Gastroesophageal sphincter (tissue), 4 donors: ENCODE measurements at regions not wholly inside any gene's neighbourhood (a gene's known extent, or its start where the extent isn't known, plus 50 kb on each side); places are given as distances from the start of the nearest gene placed in this dataset.

Source experiments
- ATAC-seq: fragments of 150-250 bp; one replicate; pipeline ENCODE4 v1.9.1; 2016; ENCODE audit warnings: mild to moderate bottlenecking, moderate library complexity
- H3K27ac ChIP-seq, 4 donors: fragments of 200-600 bp; sonication (generic) in 3 of 4; 1 replicate in 3 of 4; 2 replicates in 1 of 4; pipeline ENCODE4 v1.5.1; 2016 to 2019
- H3K27me3 ChIP-seq: fragments of 200-600 bp; sonication (generic); one replicate; pipeline ENCODE4 v1.5.1; 2019
- H3K36me3 ChIP-seq, 2 donors: fragments of 200-600 bp; sonication (generic); one replicate each; pipeline ENCODE4 v1.5.1; 2019; ENCODE audit warnings: control low read depth in 1 of 2
- H3K4me1 ChIP-seq, 3 donors: fragments of 200-600 bp; sonication (generic); 1 replicate in 2 of 3; 2 replicates in 1 of 3; pipeline ENCODE4 v1.5.1; 2016 to 2019; ENCODE audit warnings: control low read depth in 2 of 3
- H3K4me3 ChIP-seq, 2 donors: fragments of 200-600 bp; sonication (generic); one replicate each; pipeline ENCODE4 v1.5.1; 2019; ENCODE audit warnings: mild to moderate bottlenecking in 1 of 2, moderate library complexity in 1 of 2
- H3K9me3 ChIP-seq, 3 donors: fragments of 200-600 bp; sonication (generic); one replicate each; pipeline ENCODE4 v1.5.1; 2017 to 2019; ENCODE audit warnings: control low read depth in 2 of 3
- EP300 ChIP-seq: sonication (generic); formaldehyde crosslinking; IDR thresholded peaks from one replicate; pipeline ENCODE4 v1.6.1; 2017; ENCODE audit warnings: antibody characterized with exemption, mild to moderate bottlenecking
- POLR2A ChIP-seq, 2 donors: fragments of 450-650 bp; IDR thresholded peaks; one replicate each; pipeline ENCODE4 v1.6.1; 2017; ENCODE audit warnings: antibody characterized with exemption in 2 of 2, mild to moderate bottlenecking in 2 of 2, moderate library complexity in 1 of 2
- POLR2AphosphoS5 ChIP-seq: sonication (generic); formaldehyde crosslinking; IDR thresholded peaks from one replicate; pipeline ENCODE4 v1.6.1; 2017; ENCODE audit warnings: antibody characterized with exemption
- WGBS, 2 donors: methylation state at CpG; one replicate each; pipeline ENCODE4 v1.1.5; 2018; ENCODE audit warnings: low coverage in 1 of 2; 5-methylcytosine and 5-hydroxymethylcytosine counted together
- TF ChIP-seq, protein P1 (sequence below), 4 experiments: fragments of 200-600 bp in 2 of 4; fragments of 450-650 bp in 2 of 4; sonication (generic) in 1 of 4; IDR thresholded peaks; one replicate each; pipeline ENCODE4 v1.5.1; 2017 to 2019; ENCODE audit warnings: antibody characterized with exemption in 4 of 4, mild to moderate bottlenecking in 2 of 4, moderate library complexity in 2 of 4

DNA sequence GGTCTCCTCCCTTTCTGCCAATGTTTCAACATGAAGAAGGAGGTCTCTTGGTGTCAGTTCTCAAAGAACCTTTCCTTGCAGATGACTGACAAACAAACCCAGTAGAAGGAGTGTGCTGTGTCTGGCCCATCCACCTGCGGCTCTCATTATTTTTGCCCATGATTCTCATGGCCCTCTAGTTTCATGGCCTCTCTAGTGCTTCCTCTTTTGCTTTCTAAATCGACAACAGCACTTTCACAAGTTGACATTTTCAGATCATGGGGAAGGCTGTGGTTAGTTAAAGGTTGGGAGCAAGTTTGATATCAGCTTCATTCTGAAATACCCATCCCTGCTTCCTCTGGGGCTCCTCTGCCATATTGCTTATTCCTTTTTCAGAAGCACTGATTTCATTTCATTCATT is 805.2 kb downstream of the SLC4A3 start:
- TF ChIP-seq POLR2AphosphoS5 = no peak
- TF ChIP-seq, protein P1, sequence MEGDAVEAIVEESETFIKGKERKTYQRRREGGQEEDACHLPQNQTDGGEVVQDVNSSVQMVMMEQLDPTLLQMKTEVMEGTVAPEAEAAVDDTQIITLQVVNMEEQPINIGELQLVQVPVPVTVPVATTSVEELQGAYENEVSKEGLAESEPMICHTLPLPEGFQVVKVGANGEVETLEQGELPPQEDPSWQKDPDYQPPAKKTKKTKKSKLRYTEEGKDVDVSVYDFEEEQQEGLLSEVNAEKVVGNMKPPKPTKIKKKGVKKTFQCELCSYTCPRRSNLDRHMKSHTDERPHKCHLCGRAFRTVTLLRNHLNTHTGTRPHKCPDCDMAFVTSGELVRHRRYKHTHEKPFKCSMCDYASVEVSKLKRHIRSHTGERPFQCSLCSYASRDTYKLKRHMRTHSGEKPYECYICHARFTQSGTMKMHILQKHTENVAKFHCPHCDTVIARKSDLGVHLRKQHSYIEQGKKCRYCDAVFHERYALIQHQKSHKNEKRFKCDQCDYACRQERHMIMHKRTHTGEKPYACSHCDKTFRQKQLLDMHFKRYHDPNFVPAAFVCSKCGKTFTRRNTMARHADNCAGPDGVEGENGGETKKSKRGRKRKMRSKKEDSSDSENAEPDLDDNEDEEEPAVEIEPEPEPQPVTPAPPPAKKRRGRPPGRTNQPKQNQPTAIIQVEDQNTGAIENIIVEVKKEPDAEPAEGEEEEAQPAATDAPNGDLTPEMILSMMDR (IDR thresholded peaks at IDR 0.05) = no peak
- TF ChIP-seq EP300 = no peak
- no peak for TF ChIP-seq POLR2A (IDR thresholded peaks at IDR 0.05)
- no peaks in the 10 kb centered on the region for H3K36me3 ChIP-seq
- WGBS, 2 donors = 77 to 81% methylated on average over 2 of the region's 2 CpGs
- H3K4me3 ChIP-seq = no peak overlapping the region
- no peak for ATAC-seq
- H3K27ac ChIP-seq = no peak overlapping the region
- H3K4me1 ChIP-seq = no peaks in the 10 kb centered on the region
- no peaks in the 10 kb centered on the region for H3K27me3 ChIP-seq
- no peaks in the 10 kb centered on the region for H3K9me3 ChIP-seq

DNA sequence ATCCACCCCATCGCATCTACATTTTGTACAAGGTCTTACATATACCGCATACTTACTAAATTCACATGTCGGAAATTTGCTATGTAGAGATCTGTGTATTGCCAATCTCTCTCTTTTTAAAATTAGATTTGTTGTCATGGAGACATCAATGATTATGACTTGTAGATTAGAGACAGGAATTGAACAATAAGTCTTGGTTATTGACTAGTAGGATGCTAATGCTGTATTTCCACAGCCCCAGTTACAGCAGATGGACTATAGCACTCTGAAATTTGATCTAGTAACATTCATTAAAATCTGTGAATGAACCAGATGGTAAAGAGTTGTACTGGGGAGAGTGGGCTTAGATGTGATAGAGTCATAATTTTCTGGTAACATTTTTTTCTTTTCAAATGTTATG is 805.7 kb downstream of the SLC4A3 start:
- WGBS, 2 donors = 92 to 95% methylated on average over 3 of the region's 3 CpGs
- no peak overlapping the region for H3K27ac ChIP-seq
- H3K4me1 ChIP-seq = no peaks in the 10 kb centered on the region
- no peak for TF ChIP-seq EP300
- no peaks in the 10 kb centered on the region for H3K36me3 ChIP-seq
- H3K9me3 ChIP-seq = no peaks in the 10 kb centered on the region
- no peaks in the 10 kb centered on the region for H3K27me3 ChIP-seq
- H3K4me3 ChIP-seq = no peak overlapping the region
- ATAC-seq = no peak

DNA sequence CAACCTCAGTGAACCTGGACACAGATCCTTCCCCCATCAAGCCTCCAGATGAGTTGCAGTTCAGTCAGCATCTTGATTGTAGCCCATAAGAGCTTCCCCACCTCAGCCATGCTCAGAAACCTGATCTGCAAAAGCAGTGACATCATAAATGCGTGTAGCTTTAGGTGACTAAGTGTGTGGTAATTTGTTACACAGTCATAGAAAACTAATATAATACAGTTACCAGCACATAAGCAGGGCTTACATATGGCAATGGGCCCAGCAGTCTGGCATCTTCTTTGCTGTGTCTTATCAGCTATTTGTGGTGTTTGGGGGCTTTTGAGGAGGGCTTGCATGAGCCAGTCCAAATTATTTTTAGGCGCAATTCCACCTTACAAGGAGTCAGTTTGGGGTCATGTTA is 807.0 kb downstream of the SLC4A3 start:
- TF ChIP-seq POLR2AphosphoS5 = no peak
- no peak for TF ChIP-seq EP300
- no peak for TF ChIP-seq POLR2A (IDR thresholded peaks at IDR 0.05)
- TF ChIP-seq, protein P1 (IDR thresholded peaks at IDR 0.05) = no peak
- WGBS, 2 donors = 54 to 82% methylated on average over 1 to 2 of the region's 2 CpGs
- Histone ChIP-seq H3K36me3 (no peaks in the 10 kb centered on the region), H3K9me3 (no peaks in the 10 kb centered on the region), H3K27ac (no peak overlapping the region), H3K4me3 (no peak overlapping the region), H3K4me1 (no peaks in the 10 kb centered on the region), H3K27me3 (no peaks in the 10 kb centered on the region)
- no peak for ATAC-seq

DNA sequence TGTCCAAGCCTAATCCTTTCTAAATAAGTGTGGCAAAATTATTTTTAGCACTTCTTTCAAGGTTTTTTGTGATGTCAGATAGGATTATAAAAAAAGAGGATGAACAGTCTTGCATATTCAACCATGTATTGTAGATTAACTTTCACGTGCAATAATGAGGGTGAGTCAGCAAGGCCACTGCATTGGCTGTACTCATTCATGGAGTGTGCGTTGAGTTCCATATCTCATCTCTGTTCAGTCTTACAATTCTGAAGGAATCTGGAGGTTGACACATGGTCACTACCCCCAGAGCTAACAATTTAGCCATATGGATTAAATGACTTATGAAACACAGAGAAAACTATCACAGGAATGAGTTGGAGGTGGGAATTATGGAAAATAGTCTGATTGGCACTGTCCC is 810.5 kb downstream of the SLC4A3 start:
- H3K27me3 ChIP-seq = no peaks in the 10 kb centered on the region
- H3K4me1 ChIP-seq = no peaks in the 10 kb centered on the region
- ATAC-seq = no peak
- H3K4me3 ChIP-seq = no peak overlapping the region
- H3K27ac ChIP-seq = no peak overlapping the region
- H3K9me3 ChIP-seq = no peaks in the 10 kb centered on the region
- WGBS, 2 donors = 87 to 92% methylated on average over 2 of the region's 2 CpGs
- TF ChIP-seq POLR2A (IDR thresholded peaks at IDR 0.05) (no peak), EP300 (no peak), POLR2AphosphoS5 (no peak)
- TF ChIP-seq, protein P1 (IDR thresholded peaks at IDR 0.05) = no peak
- no peaks in the 10 kb centered on the region for H3K36me3 ChIP-seq

DNA sequence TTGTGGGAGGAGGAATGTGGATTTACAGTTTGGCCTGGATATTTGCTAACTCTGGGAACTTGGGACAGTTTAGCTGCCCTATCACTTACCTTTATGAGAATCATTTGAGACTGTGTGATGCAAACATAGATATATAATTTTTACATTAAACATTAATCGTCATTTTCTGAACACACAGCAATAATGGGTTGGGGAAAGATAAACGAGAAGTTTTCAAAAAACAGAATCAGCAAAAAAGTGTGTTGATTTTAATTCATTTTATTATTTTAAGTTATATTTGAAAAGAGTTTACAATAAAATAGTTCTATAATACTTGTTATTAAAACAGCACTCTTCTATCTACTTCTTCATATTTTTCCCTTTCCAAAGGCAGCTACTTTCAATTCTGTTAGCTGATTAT is 813.3 kb downstream of the SLC4A3 start:
- no peaks in the 10 kb centered on the region for H3K36me3 ChIP-seq
- ATAC-seq = no peak
- no peaks in the 10 kb centered on the region for H3K9me3 ChIP-seq
- TF ChIP-seq POLR2AphosphoS5 (no peak), POLR2A (IDR thresholded peaks at IDR 0.05) (no peak), EP300 (no peak)
- TF ChIP-seq, protein P1 (IDR thresholded peaks at IDR 0.05) = no peak
- H3K4me3 ChIP-seq = no peak overlapping the region
- WGBS, 2 donors = 80 to 84% methylated on average over 2 of the region's 2 CpGs
- no peaks in the 10 kb centered on the region for H3K4me1 ChIP-seq
- H3K27ac ChIP-seq = no peak overlapping the region
- H3K27me3 ChIP-seq = no peaks in the 10 kb centered on the region
